ENCODE measurements at regions not wholly inside any gene's neighbourhood (a gene's known extent, or its start where the extent isn't known, plus 50 kb on each side); places are given as distances from the start of the nearest gene placed in this dataset.

DNA sequence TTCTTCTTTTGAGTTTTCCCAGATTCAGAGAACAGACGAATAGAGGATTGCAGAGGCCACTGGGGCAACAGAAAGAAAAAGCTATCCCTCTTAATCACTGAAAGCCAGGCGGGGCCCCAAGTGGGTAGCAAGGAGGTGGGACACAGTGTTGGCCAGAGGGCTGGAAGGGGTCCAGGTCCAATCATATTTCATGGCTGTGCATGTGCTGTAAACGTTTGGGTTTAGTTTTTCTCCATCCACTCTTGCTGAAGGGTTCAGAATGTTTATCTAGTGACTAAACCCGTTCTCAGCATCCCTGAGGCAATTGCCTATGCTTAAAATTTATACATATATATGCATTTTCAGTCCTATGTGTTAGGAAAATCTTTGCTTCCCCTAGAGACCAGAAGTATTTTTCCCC, 99.4 kb upstream of the EPHA4 start:
- in situ Hi-C loops (cut with MboI; ENCODE audit: low pct_unique_long_range_greater_than_20kb, low sequenced_read_pairs, unreplicated experiment) = no loop called here
- DNase-seq (ENCODE audit: low spot score) = no peak
- TF ChIP-seq, protein P1, sequence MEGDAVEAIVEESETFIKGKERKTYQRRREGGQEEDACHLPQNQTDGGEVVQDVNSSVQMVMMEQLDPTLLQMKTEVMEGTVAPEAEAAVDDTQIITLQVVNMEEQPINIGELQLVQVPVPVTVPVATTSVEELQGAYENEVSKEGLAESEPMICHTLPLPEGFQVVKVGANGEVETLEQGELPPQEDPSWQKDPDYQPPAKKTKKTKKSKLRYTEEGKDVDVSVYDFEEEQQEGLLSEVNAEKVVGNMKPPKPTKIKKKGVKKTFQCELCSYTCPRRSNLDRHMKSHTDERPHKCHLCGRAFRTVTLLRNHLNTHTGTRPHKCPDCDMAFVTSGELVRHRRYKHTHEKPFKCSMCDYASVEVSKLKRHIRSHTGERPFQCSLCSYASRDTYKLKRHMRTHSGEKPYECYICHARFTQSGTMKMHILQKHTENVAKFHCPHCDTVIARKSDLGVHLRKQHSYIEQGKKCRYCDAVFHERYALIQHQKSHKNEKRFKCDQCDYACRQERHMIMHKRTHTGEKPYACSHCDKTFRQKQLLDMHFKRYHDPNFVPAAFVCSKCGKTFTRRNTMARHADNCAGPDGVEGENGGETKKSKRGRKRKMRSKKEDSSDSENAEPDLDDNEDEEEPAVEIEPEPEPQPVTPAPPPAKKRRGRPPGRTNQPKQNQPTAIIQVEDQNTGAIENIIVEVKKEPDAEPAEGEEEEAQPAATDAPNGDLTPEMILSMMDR (IDR thresholded peaks at IDR 0.05; ENCODE audit: extremely low read depth, insufficient read depth, missing control alignments) = no peak

DNA sequence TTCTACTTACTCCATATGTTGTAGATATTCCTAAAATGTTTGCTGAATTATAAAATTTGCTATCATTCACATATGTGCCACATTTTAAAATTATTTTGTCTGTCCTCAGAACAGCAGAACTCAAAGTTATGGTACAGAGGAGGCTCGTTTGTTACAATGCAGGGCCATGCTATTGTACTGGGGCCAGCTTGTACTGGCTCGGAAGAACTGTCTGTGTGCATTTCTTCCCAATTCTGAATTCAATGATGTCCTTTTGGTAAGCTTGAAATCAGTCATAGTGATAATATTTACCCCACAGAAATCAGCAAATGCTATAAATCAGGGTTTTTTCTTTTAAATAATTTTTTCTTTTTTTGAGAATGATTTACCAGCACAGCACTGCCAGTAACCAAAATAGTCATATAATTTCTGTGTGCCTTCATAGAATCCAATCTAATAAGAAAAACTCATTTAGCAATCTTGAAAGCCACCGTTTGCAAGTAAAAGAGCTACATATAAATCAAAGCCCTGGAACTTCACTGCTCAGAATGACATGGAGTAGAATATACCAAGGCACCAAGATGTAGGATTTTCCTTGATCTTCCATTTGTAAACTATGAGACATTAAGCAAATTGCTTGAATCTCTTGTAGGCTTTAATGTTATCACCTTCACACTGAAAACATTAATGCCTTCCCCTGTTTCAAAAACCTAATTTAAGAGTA, 90.7 kb upstream of the EPHA4 start:
- TF ChIP-seq, protein P1 (IDR thresholded peaks at IDR 0.05; ENCODE audit: extremely low read depth, insufficient read depth, missing control alignments) = no peak
- DNase-seq (ENCODE audit: low spot score) = no peak
- in situ Hi-C loops (cut with MboI; ENCODE audit: low pct_unique_long_range_greater_than_20kb, low sequenced_read_pairs, unreplicated experiment) = no loop called here

DNA sequence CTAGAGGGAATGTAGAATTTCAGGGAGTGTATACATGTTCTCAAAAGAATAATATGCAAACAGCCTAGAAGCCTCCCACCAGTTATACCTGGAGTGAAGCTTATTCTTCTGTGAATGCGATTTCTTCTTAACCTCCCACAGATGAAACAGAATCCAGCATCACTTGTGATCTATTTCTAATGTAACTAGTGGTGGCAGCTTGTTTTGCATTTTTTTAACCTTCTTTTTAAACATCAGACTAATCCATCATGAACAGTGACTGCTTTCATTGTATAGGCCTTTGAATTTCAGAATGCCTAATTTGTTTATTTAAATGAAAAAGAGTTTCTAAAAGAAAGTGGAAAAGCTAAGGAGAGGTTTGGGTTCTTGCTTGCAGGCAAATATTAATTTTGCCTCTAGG, 85.7 kb upstream of the EPHA4 start:
- TF ChIP-seq, protein P1 (IDR thresholded peaks at IDR 0.05; ENCODE audit: extremely low read depth, insufficient read depth, missing control alignments) = no peak
- in situ Hi-C loops (cut with MboI; ENCODE audit: low pct_unique_long_range_greater_than_20kb, low sequenced_read_pairs, unreplicated experiment) = no loop called here
- DNase-seq (ENCODE audit: low spot score) = no peak

DNA sequence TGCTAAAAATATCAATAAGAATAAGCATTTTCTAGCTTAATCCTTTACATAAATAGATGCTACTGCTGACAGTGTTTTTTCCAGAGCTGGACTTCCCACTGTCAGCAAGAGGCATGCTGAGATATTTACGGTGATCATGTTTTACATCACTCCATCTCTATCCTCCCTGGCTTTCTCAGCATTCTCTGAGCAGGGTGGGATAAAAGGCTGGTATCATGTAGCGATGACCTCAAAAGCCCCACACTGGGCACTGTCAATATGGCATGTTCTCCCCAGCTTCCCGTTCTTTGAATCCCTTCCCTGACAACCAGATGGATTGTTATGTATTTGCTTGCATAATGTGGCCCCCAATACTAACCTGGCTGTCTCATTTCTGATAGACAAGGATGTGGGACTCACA, 83.2 kb upstream of the EPHA4 start:
- TF ChIP-seq, protein P1 (IDR thresholded peaks at IDR 0.05; ENCODE audit: extremely low read depth, insufficient read depth, missing control alignments) = no peak
- no peak for DNase-seq (ENCODE audit: low spot score)
- in situ Hi-C loops (cut with MboI; ENCODE audit: low pct_unique_long_range_greater_than_20kb, low sequenced_read_pairs, unreplicated experiment) = no loop called here

DNA sequence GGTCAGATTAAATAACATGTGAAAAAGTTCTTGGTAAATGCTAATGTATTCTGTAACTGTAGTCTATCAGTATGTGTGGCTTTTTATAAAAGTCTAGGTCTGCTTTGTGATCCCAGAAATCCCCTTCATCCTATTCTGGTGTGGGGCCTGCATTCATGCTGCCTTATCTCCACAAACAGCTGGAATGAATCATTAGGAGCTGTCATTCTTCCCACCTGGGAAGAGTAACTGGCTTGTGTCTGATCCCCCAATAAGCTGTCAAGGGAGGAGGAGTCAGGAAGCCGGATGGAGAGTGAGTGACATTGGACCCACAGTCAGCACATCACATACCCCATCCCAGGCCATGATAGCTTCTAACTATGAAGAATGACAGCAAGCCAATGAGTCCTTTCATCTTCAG, 81.1 kb upstream of the EPHA4 start:
- no peak for DNase-seq (ENCODE audit: low spot score)
- TF ChIP-seq, protein P1 (IDR thresholded peaks at IDR 0.05; ENCODE audit: extremely low read depth, insufficient read depth, missing control alignments) = no peak
- in situ Hi-C loops (cut with MboI; ENCODE audit: low pct_unique_long_range_greater_than_20kb, low sequenced_read_pairs, unreplicated experiment) = no loop called here

DNA sequence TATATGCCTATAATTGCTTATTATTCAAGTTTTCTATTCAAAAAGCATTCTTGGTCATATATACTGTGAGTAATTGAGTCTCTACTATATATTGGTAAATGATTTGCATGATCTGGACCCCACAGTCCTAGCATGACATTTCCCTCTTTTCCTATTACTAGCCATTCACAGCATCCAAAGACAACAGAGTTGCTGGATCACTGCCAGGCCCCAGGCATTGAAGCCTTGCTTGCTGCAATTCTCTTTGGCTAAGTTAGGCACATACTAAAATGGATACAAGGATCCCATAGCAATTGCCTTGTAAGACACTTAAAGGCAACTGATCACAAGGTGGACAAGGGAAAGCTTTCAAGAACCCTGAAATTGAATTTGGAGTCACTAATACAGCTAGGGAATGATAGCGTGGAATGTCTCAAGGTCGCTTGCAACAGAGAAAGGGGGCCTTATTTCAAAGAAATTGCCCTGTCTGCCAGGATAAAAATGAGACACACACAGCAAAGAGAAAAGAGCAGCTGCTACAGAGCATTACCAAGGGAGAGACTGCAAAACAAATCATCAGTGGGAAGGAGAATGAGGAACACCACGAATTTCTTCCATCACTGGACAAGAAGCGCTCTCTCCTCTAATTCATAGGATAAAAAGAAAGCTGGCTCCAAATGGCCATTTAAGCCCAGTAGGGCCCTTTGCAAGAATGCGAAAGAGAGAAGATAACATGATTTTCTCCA, 77.1 kb upstream of the EPHA4 start:
- no peak for DNase-seq (ENCODE audit: low spot score)
- in situ Hi-C loops (cut with MboI; ENCODE audit: low pct_unique_long_range_greater_than_20kb, low sequenced_read_pairs, unreplicated experiment) = no loop called here
- TF ChIP-seq, protein P1 (IDR thresholded peaks at IDR 0.05; ENCODE audit: extremely low read depth, insufficient read depth, missing control alignments) = no peak
